ENCODE measurements at regions not wholly inside any gene's neighbourhood (a gene's known extent, or its start where the extent isn't known, plus 50 kb on each side); places are given as distances from the start of the nearest gene placed in this dataset.

- Histone ChIP-seq H3K9me3 (ENCODE audit: low read depth, low read length) (no peaks in the 10 kb centered on the region), H3K27me3 (ENCODE audit: insufficient read depth, low read length) (peaks cover 2% of the 10 kb centered on the region), H3K4me3 (ENCODE audit: low read length) (no peak overlapping the region), H3K4me1 (ENCODE audit: insufficient read depth, low read length) (peaks cover 14% of the 10 kb centered on the region)
Observed at GRCh38 chr10:3231951-3232730, 59.6 kb upstream of the PITRM1 start.

GRCh38 chr10:3229815-3230214 lies 57.2 kb upstream of the PITRM1 start:
- Histone ChIP-seq H3K9me3 (ENCODE audit: low read depth, low read length) (no peaks in the 10 kb centered on the region), H3K4me3 (ENCODE audit: low read length) (no peak overlapping the region), H3K4me1 (ENCODE audit: insufficient read depth, low read length) (peaks cover 14% of the 10 kb centered on the region), H3K27me3 (ENCODE audit: insufficient read depth, low read length) (peaks cover 2% of the 10 kb centered on the region)

GRCh38 chr10:3228629-3228945 lies 56.0 kb upstream of the PITRM1 start:
- H3K9me3 ChIP-seq (ENCODE audit: low read depth, low read length): no peaks in the 10 kb centered on the region
- no peak overlapping the region for H3K4me3 ChIP-seq (ENCODE audit: low read length)
- peaks cover 2% of the 10 kb centered on the region for H3K27me3 ChIP-seq (ENCODE audit: insufficient read depth, low read length)
- H3K4me1 ChIP-seq (ENCODE audit: insufficient read depth, low read length): peaks cover 14% of the 10 kb centered on the region

- no peaks in the 10 kb centered on the region for H3K9me3 ChIP-seq (ENCODE audit: low read depth, low read length)
- peaks cover 14% of the 10 kb centered on the region for H3K4me1 ChIP-seq (ENCODE audit: insufficient read depth, low read length)
- H3K27me3 ChIP-seq (ENCODE audit: insufficient read depth, low read length): no peaks in the 10 kb centered on the region
- no peak overlapping the region for H3K4me3 ChIP-seq (ENCODE audit: low read length)
Observed at GRCh38 chr10:3226960-3227744, 54.6 kb upstream of the PITRM1 start.

- H3K27me3 ChIP-seq (ENCODE audit: insufficient read depth, low read length): no peaks in the 10 kb centered on the region
- H3K4me3 ChIP-seq (ENCODE audit: low read length): no peak overlapping the region
- no peaks in the 10 kb centered on the region for H3K9me3 ChIP-seq (ENCODE audit: low read depth, low read length)
- H3K4me1 ChIP-seq (ENCODE audit: insufficient read depth, low read length): peaks cover 14% of the 10 kb centered on the region
Observed at GRCh38 chr10:3225561-3225960, 53.0 kb upstream of the PITRM1 start.

GRCh38 chr10:3224241-3224640 lies 51.7 kb upstream of the PITRM1 start:
- H3K9me3 ChIP-seq (ENCODE audit: low read depth, low read length): no peaks in the 10 kb centered on the region
- H3K4me3 ChIP-seq (ENCODE audit: low read length): no peak overlapping the region
- peaks cover 14% of the 10 kb centered on the region for H3K4me1 ChIP-seq (ENCODE audit: insufficient read depth, low read length)
- H3K27me3 ChIP-seq (ENCODE audit: insufficient read depth, low read length): no peaks in the 10 kb centered on the region

GRCh38 chr10:3222626-3223025 lies 50.0 kb upstream of the PITRM1 start:
- H3K4me3 ChIP-seq (ENCODE audit: low read length): no peak overlapping the region
- H3K27me3 ChIP-seq (ENCODE audit: insufficient read depth, low read length): no peaks in the 10 kb centered on the region
- no peaks in the 10 kb centered on the region for H3K9me3 ChIP-seq (ENCODE audit: low read depth, low read length)
- peaks cover 4% of the 10 kb centered on the region for H3K4me1 ChIP-seq (ENCODE audit: insufficient read depth, low read length)

Data from mononuclear cell (primary cell).